ENCODE measurements at regions not wholly inside any gene's neighbourhood (a gene's known extent, or its start where the extent isn't known, plus 50 kb on each side); places are given as distances from the start of the nearest gene placed in this dataset.

DNA sequence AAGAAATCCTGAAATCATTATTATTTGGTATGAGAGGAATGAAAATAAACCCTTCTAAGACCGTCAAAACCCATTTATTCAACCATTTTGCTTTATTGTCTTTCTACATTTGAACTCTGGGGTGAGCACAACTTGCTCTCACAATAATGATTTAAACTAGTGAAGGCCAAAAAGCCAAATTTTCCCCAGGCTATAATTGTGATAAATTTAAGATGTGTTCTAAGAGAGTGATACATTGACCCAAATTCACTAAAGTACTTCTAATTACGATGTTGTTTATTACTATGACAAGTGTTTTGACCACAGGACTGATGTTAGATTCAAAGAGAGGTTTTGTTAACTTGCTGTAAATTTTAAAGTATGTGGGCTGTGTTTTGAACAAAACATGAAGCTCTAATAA lies 670.9 kb upstream of the NR5A2 start:
- Histone ChIP-seq H3K27me3 (ENCODE audit: control insufficient read depth in 1 of 2, insufficient read depth in 1 of 2, low read length in 2 of 2) (no peaks in the 10 kb centered on the region), H2BK120ac (ENCODE audit: low read depth, low read length) (no peak overlapping the region), H2BK12ac (ENCODE audit: low read length in 2 of 2) (no peak overlapping the region), H3K4ac (ENCODE audit: low read depth in 1 of 2, low read length in 2 of 2) (no peak overlapping the region), H3K18ac (ENCODE audit: low read depth in 1 of 2, low read length in 2 of 2) (no peak overlapping the region), H2AK5ac (ENCODE audit: low read length, severe bottlenecking) (no peak overlapping the region), H3K4me1 (ENCODE audit: control insufficient read depth, insufficient read depth, low read depth, low read length) (no peaks in the 10 kb centered on the region), H4K91ac (ENCODE audit: low read length) (no peak overlapping the region), H2BK15ac (ENCODE audit: low read depth, poor library complexity, severe bottlenecking) (no peak overlapping the region), H4K8ac (ENCODE audit: low read length) (no peak overlapping the region), H3K23ac (ENCODE audit: low read length in 2 of 2) (no peak overlapping the region), H2AFZ (ENCODE audit: low read depth, low read length) (no peak overlapping the region), H3K14ac (ENCODE audit: low read length in 2 of 2) (no peak overlapping the region), H3K27ac (ENCODE audit: low read length, poor library complexity, severe bottlenecking) (no peak overlapping the region), H3K9ac (ENCODE audit: low read length) (no peak overlapping the region), H3K4me3 (ENCODE audit: insufficient read depth in 1 of 2, low read depth in 1 of 2, low read length in 2 of 2) (no peak overlapping the region), H3K79me1 (replicated peaks; ENCODE audit: low read length, poor library complexity, severe bottlenecking) (no peaks in the 10 kb centered on the region), H3K9me3 (ENCODE audit: control insufficient read depth, low read length) (no peaks in the 10 kb centered on the region), H3K36me3 (ENCODE audit: control insufficient read depth in 1 of 2, insufficient read depth in 2 of 2, low read depth in 1 of 2, low read length in 2 of 2) (no peaks in the 10 kb centered on the region), H3K4me2 (ENCODE audit: low read length, poor library complexity, severe bottlenecking) (no peak overlapping the region), H2BK5ac (ENCODE audit: low read depth, low read length, poor library complexity, severe bottlenecking) (no peak overlapping the region)
- no CpG with 5 or more reads among the region's 2 CpGs for WGBS
- DNase-seq: no peak

DNA sequence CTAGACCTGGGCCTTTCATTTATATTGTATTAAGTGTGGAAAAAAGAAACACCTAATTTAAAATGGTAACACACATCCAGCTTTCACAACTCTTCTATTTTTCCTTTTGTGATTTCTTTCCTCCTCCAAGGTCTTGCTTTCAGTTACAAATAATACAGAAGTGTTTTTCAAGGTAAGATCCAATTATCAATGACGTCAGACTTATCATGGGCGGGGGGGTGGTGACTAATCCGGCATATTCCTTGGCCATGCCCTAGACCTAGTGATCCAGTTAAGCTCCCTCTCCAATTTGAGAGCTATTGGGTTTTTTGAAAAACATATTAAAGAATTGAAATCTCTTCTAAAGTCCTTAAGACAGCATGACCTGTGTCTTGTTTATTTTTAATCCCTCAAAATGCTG lies 669.9 kb upstream of the NR5A2 start:
- no peak overlapping the region for H3K9ac ChIP-seq (ENCODE audit: low read length)
- no peak overlapping the region for H3K27ac ChIP-seq (ENCODE audit: low read length, poor library complexity, severe bottlenecking)
- no peak for DNase-seq
- no peaks in the 10 kb centered on the region for H3K9me3 ChIP-seq (ENCODE audit: control insufficient read depth, low read length)
- no peak overlapping the region for H3K4ac ChIP-seq (ENCODE audit: low read depth in 1 of 2, low read length in 2 of 2)
- no peak overlapping the region for H3K18ac ChIP-seq (ENCODE audit: low read depth in 1 of 2, low read length in 2 of 2)
- H4K8ac ChIP-seq (ENCODE audit: low read length): no peak overlapping the region
- H3K79me1 ChIP-seq (replicated peaks; ENCODE audit: low read length, poor library complexity, severe bottlenecking): no peaks in the 10 kb centered on the region
- no peak overlapping the region for H3K4me3 ChIP-seq (ENCODE audit: insufficient read depth in 1 of 2, low read depth in 1 of 2, low read length in 2 of 2)
- no peak overlapping the region for H3K4me2 ChIP-seq (ENCODE audit: low read length, poor library complexity, severe bottlenecking)
- H3K23ac ChIP-seq (ENCODE audit: low read length in 2 of 2): no peak overlapping the region
- no peak overlapping the region for H3K14ac ChIP-seq (ENCODE audit: low read length in 2 of 2)
- 100% methylated on average over 2 of the region's 3 CpGs for WGBS
- H2BK5ac ChIP-seq (ENCODE audit: low read depth, low read length, poor library complexity, severe bottlenecking): no peak overlapping the region
- no peak overlapping the region for H2BK12ac ChIP-seq (ENCODE audit: low read length in 2 of 2)
- H2BK15ac ChIP-seq (ENCODE audit: low read depth, poor library complexity, severe bottlenecking): no peak overlapping the region
- H3K4me1 ChIP-seq (ENCODE audit: control insufficient read depth, insufficient read depth, low read depth, low read length): no peaks in the 10 kb centered on the region
- no peak overlapping the region for H4K91ac ChIP-seq (ENCODE audit: low read length)
- H3K27me3 ChIP-seq (ENCODE audit: control insufficient read depth in 1 of 2, insufficient read depth in 1 of 2, low read length in 2 of 2): no peaks in the 10 kb centered on the region
- no peak overlapping the region for H2AFZ ChIP-seq (ENCODE audit: low read depth, low read length)
- H2BK120ac ChIP-seq (ENCODE audit: low read depth, low read length): no peak overlapping the region
- no peaks in the 10 kb centered on the region for H3K36me3 ChIP-seq (ENCODE audit: control insufficient read depth in 1 of 2, insufficient read depth in 2 of 2, low read depth in 1 of 2, low read length in 2 of 2)
- H2AK5ac ChIP-seq (ENCODE audit: low read length, severe bottlenecking): no peak overlapping the region

DNA sequence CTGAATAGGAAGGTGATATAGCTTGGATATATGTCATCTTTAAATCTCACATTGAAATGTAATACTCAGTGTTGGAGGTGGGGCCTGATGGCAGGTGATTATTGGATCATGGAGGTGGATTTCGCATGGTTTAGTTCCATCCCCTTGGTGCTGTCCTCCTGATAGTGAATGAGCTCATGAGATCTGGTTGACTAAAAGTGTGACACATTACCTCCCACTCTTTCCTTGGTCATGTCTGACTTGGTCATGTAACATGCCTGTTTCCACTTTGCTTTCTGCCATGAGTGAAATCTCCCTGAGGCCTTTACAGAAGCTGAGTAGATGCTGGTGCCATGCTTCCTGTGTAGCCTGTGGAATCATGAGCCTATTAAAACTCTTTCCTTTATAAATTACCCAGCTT lies 664.5 kb upstream of the NR5A2 start:
- 100% methylated on average over 1 of the region's 1 CpG for WGBS
- no peaks in the 10 kb centered on the region for H3K79me1 ChIP-seq (replicated peaks; ENCODE audit: low read length, poor library complexity, severe bottlenecking)
- no peak overlapping the region for H3K23ac ChIP-seq (ENCODE audit: low read length in 2 of 2)
- H4K8ac ChIP-seq (ENCODE audit: low read length): no peak overlapping the region
- H3K27ac ChIP-seq (ENCODE audit: low read length, poor library complexity, severe bottlenecking): no peak overlapping the region
- no peak overlapping the region for H3K18ac ChIP-seq (ENCODE audit: low read depth in 1 of 2, low read length in 2 of 2)
- no peak overlapping the region for H3K4ac ChIP-seq (ENCODE audit: low read depth in 1 of 2, low read length in 2 of 2)
- no peak overlapping the region for H2BK5ac ChIP-seq (ENCODE audit: low read depth, low read length, poor library complexity, severe bottlenecking)
- no peak for DNase-seq
- no peak overlapping the region for H2AK5ac ChIP-seq (ENCODE audit: low read length, severe bottlenecking)
- H3K27me3 ChIP-seq (ENCODE audit: control insufficient read depth in 1 of 2, insufficient read depth in 1 of 2, low read length in 2 of 2): no peaks in the 10 kb centered on the region
- H3K14ac ChIP-seq (ENCODE audit: low read length in 2 of 2): no peak overlapping the region
- no peak overlapping the region for H3K9ac ChIP-seq (ENCODE audit: low read length)
- H2BK120ac ChIP-seq (ENCODE audit: low read depth, low read length): no peak overlapping the region
- no peak overlapping the region for H4K91ac ChIP-seq (ENCODE audit: low read length)
- no peak overlapping the region for H3K4me2 ChIP-seq (ENCODE audit: low read length, poor library complexity, severe bottlenecking)
- H3K4me3 ChIP-seq (ENCODE audit: insufficient read depth in 1 of 2, low read depth in 1 of 2, low read length in 2 of 2): no peak overlapping the region
- H2BK12ac ChIP-seq (ENCODE audit: low read length in 2 of 2): no peak overlapping the region
- H3K9me3 ChIP-seq (ENCODE audit: control insufficient read depth, low read length): no peaks in the 10 kb centered on the region
- H2AFZ ChIP-seq (ENCODE audit: low read depth, low read length): no peak overlapping the region
- H3K36me3 ChIP-seq (ENCODE audit: control insufficient read depth in 1 of 2, insufficient read depth in 2 of 2, low read depth in 1 of 2, low read length in 2 of 2): no peaks in the 10 kb centered on the region
- no peaks in the 10 kb centered on the region for H3K4me1 ChIP-seq (ENCODE audit: control insufficient read depth, insufficient read depth, low read depth, low read length)
- H2BK15ac ChIP-seq (ENCODE audit: low read depth, poor library complexity, severe bottlenecking): no peak overlapping the region

DNA sequence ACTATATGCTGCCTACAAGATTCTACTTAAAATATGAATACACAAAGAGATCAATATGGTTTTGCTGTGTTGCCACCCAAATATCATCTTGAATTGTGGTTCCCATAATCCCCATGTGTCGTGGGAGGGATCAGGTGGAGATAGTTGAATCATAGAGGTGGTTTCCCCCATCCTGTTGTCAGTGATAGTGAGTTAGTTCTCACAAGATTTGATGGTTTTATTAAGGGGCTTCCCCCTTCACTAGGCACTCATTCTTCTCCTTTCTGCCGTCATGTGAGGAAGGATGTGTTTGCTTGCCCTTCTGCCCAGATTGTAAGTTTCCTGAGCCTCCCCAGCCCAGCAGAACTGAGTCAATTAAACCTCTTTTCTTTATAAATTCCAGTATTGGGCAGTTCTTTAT lies 654.4 kb upstream of the NR5A2 start:
- no peak for DNase-seq
- Histone ChIP-seq H4K8ac (ENCODE audit: low read length) (no peak overlapping the region), H3K9me3 (ENCODE audit: control insufficient read depth, low read length) (peaks cover 9% of the 10 kb centered on the region), H3K18ac (ENCODE audit: low read depth in 1 of 2, low read length in 2 of 2) (no peak overlapping the region), H3K4me3 (ENCODE audit: insufficient read depth in 1 of 2, low read depth in 1 of 2, low read length in 2 of 2) (no peak overlapping the region), H4K91ac (ENCODE audit: low read length) (no peak overlapping the region), H3K4ac (ENCODE audit: low read depth in 1 of 2, low read length in 2 of 2) (no peak overlapping the region), H3K79me1 (replicated peaks; ENCODE audit: low read length, poor library complexity, severe bottlenecking) (no peaks in the 10 kb centered on the region), H3K27ac (ENCODE audit: low read length, poor library complexity, severe bottlenecking) (no peak overlapping the region), H3K9ac (ENCODE audit: low read length) (no peak overlapping the region), H3K4me1 (ENCODE audit: control insufficient read depth, insufficient read depth, low read depth, low read length) (no peaks in the 10 kb centered on the region), H2BK15ac (ENCODE audit: low read depth, poor library complexity, severe bottlenecking) (no peak overlapping the region), H3K36me3 (ENCODE audit: control insufficient read depth in 1 of 2, insufficient read depth in 2 of 2, low read depth in 1 of 2, low read length in 2 of 2) (no peaks in the 10 kb centered on the region), H2AFZ (ENCODE audit: low read depth, low read length) (no peak overlapping the region), H3K23ac (ENCODE audit: low read length in 2 of 2) (no peak overlapping the region), H2BK5ac (ENCODE audit: low read depth, low read length, poor library complexity, severe bottlenecking) (no peak overlapping the region), H3K14ac (ENCODE audit: low read length in 2 of 2) (no peak overlapping the region), H3K4me2 (ENCODE audit: low read length, poor library complexity, severe bottlenecking) (no peak overlapping the region), H2BK12ac (ENCODE audit: low read length in 2 of 2) (no peak overlapping the region), H2AK5ac (ENCODE audit: low read length, severe bottlenecking) (no peak overlapping the region), H2BK120ac (ENCODE audit: low read depth, low read length) (no peak overlapping the region), H3K27me3 (ENCODE audit: control insufficient read depth in 1 of 2, insufficient read depth in 1 of 2, low read length in 2 of 2) (no peaks in the 10 kb centered on the region)
- WGBS: 57% methylated on average over 1 of the region's 2 CpGs

Data from mesenchymal stem cell (in vitro differentiated cells and primary cell).